ENCODE measurements at regions not wholly inside any gene's neighbourhood (a gene's known extent, or its start where the extent isn't known, plus 50 kb on each side); places are given as distances from the start of the nearest gene placed in this dataset.

- 74 to 88% (median 82%) methylated on average over 8 of the region's 8 CpGs for WGBS, 5 donors
- no peaks in the 10 kb centered on the region for H3K36me3 ChIP-seq
- TF ChIP-seq POLR2AphosphoS5 (IDR thresholded peaks at IDR 0.05) (no peak), POLR2A (IDR thresholded peaks at IDR 0.05) (no peak), CTCF (IDR thresholded peaks at IDR 0.05 in 8 of 11, conservative IDR thresholded peaks at IDR 0.05 in 3 of 11) (no peak)
- H3K9me3 ChIP-seq = no peaks in the 10 kb centered on the region
- H3K27me3 ChIP-seq (replicated peaks in 1 of 7) = no peaks in the 10 kb centered on the region
- H3K4me3 ChIP-seq = no peak overlapping the region
- no peak overlapping the region for H3K27ac ChIP-seq
- peaks cover 0 to 22% (median 10%) of the 10 kb centered on the region in 6 donors for H3K4me1 ChIP-seq
- intact Hi-C loops (cut with DNase I; ENCODE audit: low total_unique reads) = no loop called here
- no peak for DNase-seq
Measured at GRCh38 chr16:17940584-17941364, 395.8 kb downstream of the NPIPA8 start.

- Histone ChIP-seq H3K4me3 (peak overlapping the region in 1 of 8 donors; percentile 2), H3K27me3 (replicated peaks in 1 of 7) (no peaks in the 10 kb centered on the region), H3K9me3 (no peaks in the 10 kb centered on the region), H3K27ac (peak overlapping the region in 6 of 8 donors; percentile 16 to 69 (median 40)), H3K4me1 (peaks cover 0 to 22% (median 10%) of the 10 kb centered on the region in 6 donors), H3K36me3 (no peaks in the 10 kb centered on the region)
- TF ChIP-seq POLR2AphosphoS5 (IDR thresholded peaks at IDR 0.05) = no peak
- TF ChIP-seq CTCF (IDR thresholded peaks at IDR 0.05 in 8 of 11, conservative IDR thresholded peaks at IDR 0.05 in 3 of 11) = no peak
- TF ChIP-seq POLR2A (IDR thresholded peaks at IDR 0.05) = no peak
- 33 to 43% (median 41%) methylated on average over 4 of the region's 4 CpGs for WGBS, 5 donors
- no peak for DNase-seq
- intact Hi-C loops (cut with DNase I; ENCODE audit: low total_unique reads) = no loop called here
Measured at GRCh38 chr16:17939723-17940122, 396.8 kb downstream of the NPIPA8 start.

GRCh38 chr16:17939122-17939536, 397.4 kb downstream of the NPIPA8 start:
- Histone ChIP-seq H3K4me3 (peak overlapping the region in 1 of 8 donors; percentile 2), H3K27ac (peak overlapping the region in 6 of 8 donors; percentile 16 to 69 (median 40)), H3K4me1 (peaks cover 0 to 22% (median 10%) of the 10 kb centered on the region in 6 donors), H3K36me3 (no peaks in the 10 kb centered on the region), H3K27me3 (replicated peaks in 1 of 7) (no peaks in the 10 kb centered on the region), H3K9me3 (no peaks in the 10 kb centered on the region)
- DNase-seq = no peak
- TF ChIP-seq POLR2A (IDR thresholded peaks at IDR 0.05) = no peak
- TF ChIP-seq CTCF (IDR thresholded peaks at IDR 0.05 in 8 of 11, conservative IDR thresholded peaks at IDR 0.05 in 3 of 11) = no peak
- no peak for TF ChIP-seq POLR2AphosphoS5 (IDR thresholded peaks at IDR 0.05)
- 8 to 14% (median 10%) methylated on average over 2 of the region's 2 CpGs for WGBS, 5 donors
- intact Hi-C loops (cut with DNase I; ENCODE audit: low total_unique reads) = no loop called here

- no peak overlapping the region for H3K4me3 ChIP-seq
- no peaks in the 10 kb centered on the region for H3K27me3 ChIP-seq (replicated peaks in 1 of 7)
- intact Hi-C loops (cut with DNase I; ENCODE audit: low total_unique reads) = no loop called here
- no peak for TF ChIP-seq CTCF (IDR thresholded peaks at IDR 0.05 in 8 of 11, conservative IDR thresholded peaks at IDR 0.05 in 3 of 11)
- no peak for TF ChIP-seq POLR2AphosphoS5 (IDR thresholded peaks at IDR 0.05)
- no peak for TF ChIP-seq POLR2A (IDR thresholded peaks at IDR 0.05)
- peak overlapping the region in 4 of 8 donors; percentile 28 to 69 (median 51) for H3K27ac ChIP-seq
- H3K9me3 ChIP-seq = no peaks in the 10 kb centered on the region
- 75 to 85% (median 79%) methylated on average over 3 of the region's 3 CpGs for WGBS, 5 donors
- no peaks in the 10 kb centered on the region for H3K36me3 ChIP-seq
- peaks cover 0 to 22% (median 10%) of the 10 kb centered on the region in 6 donors for H3K4me1 ChIP-seq
- DNase-seq = no peak
Measured at GRCh38 chr16:17938546-17938945, 398.0 kb downstream of the NPIPA8 start.
